ENCODE measurements at regions not wholly inside any gene's neighbourhood (a gene's known extent, or its start where the extent isn't known, plus 50 kb on each side); places are given as distances from the start of the nearest gene placed in this dataset.
"Not testable (repeated sequence)": the region's sequence is repeated elsewhere in the genome, so short reads cannot be mapped to it uniquely, and the experiment has no call there.

DNA sequence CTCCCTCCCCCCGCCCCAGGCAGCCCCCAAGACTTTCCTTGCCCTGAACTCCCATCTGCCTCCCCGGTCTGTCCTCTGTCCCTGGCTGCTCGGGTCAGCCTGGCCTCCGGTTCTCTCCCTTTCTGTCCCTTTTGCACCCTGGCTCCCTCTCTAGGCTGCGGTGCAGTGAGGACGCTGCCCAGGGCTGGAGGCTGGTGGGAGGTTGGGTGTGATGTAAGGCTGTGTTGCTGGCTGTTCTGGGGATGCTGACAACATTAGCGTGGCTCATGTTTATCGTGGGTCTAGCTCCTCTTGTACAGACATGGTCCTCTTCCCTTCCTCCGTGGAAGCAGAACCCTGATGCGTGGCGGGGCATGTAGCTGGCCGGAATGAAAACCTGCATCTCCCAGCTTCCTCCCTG, 357.5 kb downstream of the CNTNAP3B start:
- DNase-seq: not testable (repeated sequence)

DNA sequence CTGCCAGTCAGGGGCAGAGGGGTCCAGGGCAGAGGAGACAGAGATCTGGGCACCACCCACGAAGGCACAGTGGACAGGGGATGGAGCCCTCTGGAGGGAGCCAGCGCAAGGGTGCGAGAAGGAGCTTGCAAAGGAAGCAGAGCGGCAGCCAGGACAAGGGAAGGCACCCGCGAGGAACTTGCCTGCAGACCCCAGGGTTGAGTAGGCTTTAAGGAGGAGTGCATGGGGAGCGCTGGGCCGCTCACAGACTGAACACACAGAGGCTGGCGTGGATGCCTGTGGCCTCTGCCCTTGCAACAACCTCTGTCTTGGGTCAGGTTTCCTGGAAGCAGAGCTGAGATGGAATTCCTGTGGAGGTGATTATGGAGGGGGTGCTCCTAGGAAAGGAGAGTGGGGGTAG, 374.4 kb downstream of the CNTNAP3B start:
- DNase-seq: not testable (repeated sequence)

DNA sequence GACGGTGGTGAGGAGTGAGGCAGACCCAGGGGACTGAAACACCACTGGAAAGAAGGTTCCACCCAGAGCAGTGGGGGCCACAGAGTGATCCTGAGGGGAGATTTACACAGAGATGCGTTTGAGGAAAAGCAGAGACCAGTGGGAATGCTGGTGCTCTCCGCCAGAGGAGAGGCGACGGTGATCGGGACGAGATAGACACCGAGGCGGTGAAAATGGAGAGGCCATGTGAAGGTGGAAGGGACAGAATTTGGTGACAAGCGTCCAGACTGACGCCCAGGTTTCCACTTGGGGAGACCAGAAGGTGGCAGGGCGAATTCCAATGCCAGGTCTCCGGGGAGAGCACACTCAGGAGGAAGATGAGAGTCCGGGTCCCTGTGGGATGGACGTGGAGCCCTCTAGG, 374.8 kb downstream of the CNTNAP3B start:
- not testable (repeated sequence) for DNase-seq

DNA sequence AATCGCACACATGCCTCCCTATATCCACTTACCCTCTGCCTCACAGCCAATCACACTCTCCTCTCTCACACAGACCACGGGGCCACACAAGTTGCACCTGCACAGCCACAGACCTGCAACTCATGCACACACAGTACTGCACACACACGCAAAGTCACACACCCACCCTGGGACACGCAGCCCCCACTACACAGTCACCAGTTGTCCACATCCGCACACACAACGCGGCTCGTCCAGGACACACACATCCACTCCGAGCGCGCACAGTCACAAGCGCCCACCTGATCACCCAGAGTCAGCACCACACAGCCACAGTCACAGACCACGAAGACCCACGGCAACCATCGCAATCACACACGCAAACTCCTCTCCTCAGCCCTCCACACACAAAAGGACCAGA, 387.3 kb downstream of the CNTNAP3B start:
- DNase-seq: not testable (repeated sequence)

DNA sequence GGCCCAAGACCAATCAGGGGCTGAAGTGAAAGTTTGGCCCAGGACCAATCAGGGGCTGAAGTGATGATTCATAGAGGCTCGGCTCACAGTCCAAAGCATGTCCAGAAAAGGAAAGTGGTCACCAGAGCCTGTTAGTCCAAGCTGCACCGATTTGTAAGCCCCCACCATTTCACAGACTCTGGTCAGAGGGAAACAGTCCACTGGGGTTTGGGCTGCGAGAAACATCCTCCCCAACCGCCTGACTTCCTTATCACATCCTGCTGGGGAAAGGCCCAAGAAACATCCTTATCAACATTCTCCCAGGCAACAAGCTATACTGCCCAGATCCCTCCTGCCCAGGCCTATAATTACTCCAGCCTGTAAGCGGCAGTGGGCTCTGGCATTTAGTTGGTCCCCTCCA, 388.1 kb downstream of the CNTNAP3B start:
- DNase-seq: not testable (repeated sequence)

DNA sequence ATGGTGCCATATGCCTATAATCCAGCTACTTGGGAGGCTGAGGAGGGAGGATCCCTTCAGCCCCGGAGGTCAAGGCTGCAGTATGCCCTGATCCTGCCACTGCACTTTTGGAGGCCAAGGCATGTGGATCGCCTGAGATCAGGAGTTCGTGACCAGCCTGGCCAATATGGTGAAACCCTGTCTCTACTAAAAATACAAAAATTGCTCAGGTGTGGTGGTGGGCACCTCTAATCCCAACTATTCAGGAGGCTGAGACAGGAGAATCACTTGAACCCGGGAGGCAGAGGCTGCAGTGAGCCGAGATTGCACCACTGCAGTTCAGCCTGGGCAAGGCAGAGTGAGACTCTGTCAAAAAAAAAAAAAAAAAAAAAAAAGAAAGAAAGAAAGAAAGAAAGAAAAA, 390.5 kb downstream of the CNTNAP3B start:
- not testable (repeated sequence) for DNase-seq

DNA sequence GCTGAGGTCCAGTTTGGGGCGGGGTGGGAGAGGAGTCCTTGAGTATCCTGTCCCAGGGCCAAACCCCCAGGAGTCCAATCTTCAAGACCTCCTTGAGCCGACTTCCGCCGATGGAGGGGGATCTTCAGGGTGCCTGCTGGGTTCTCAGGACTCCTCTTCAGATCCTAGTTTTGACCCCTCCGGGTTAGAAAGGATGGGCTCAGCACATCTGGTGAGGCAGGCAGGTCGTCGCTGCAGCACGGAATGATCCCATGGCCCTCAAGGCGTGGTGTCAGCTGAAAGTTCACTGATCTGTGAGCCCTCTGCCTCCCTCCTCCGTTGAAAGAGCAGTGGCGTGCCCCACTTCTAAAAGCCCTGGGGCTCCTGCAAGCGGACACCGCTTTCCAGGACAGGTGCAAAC, 430.0 kb downstream of the CNTNAP3B start:
- not testable (repeated sequence) for DNase-seq

DNA sequence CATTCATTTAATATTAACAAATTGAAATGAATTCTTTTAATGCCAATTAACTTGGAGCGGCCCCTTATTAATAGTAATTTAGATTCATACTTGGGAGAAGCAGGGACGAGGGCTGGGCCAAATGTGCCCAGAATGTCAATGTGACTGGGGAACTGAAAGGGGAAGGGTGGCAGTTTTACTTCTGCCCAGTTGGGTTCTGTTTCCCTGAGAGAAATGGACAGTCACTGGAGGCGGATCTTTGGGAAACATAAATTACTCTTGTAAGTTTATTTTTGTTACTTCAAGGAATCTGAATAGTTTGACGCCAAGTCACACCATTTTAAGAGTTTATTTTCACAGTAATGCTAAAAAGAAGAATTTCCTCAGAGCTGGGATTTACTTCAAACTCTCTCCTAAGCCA, 432.1 kb downstream of the CNTNAP3B start:
- DNase-seq: not testable (repeated sequence)

DNA sequence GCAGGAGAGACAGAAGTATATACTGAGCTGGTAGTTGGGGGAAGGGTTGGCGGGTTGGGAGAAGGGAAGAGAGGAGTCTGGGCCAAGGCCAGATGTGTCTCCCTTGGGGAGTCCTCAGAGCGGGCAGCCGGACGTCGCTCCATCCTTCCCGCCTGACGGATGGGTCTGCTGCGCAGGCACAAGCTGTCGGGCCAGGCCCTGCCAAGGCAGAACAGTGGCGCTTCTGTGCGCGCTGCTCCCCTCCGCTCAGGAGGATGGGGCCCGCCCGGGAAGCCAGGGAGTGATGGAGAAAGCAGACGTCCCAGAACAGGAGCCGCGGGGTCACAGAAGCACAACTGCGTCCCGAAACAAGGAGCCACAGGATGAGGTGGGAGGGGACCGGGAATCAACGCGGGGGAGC, 449.9 kb downstream of the CNTNAP3B start:
- DNase-seq: not testable (repeated sequence)

DNA sequence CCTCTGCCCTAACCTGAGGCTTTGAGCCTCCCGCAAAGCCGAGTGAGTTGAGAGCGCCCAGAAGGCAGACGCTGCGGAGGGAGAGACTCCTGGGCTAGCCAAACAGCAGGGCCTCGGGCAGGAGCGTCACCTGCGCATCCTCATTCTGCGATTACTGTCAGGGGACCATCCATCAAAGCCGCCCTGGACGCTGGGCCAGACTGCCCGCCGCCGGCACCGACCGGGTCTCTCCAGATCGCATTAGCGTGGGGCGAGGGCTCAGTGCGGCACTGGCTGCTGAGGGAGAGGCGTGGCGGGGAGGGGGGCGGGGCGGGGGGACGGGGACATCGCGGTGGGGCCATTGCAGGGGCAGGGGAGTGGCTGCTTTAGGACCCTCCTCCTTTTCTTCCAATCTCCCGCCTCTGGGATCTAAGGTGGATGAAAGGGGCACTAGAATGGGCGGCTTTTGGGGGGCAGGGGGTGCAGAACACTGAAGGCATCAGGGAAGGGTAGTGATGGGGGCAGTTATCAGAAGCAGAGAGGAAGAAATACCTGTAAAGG, 465.7 kb downstream of the CNTNAP3B start:
- DNase-seq: not testable (repeated sequence)

DNA sequence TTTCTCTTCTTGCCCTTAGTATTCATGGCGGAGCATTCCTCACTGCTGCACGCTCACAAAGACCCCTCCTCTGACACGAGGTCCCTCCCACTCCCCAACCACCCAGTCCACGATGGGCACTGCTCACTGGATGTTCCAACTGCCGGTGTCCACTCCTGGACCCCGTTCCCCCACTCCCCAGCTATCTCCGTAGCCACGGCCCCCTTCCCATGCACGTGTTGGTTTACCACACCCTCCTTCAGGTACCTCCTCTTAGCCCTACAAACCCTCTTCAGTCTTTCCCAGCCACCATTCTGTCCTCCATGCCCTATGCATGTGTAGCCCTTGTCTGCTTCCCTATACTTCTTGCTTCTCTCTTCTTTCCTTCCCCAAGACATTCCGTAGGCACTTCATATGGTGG, 469.6 kb upstream of the ZNG1F start:
- DNase-seq: not testable (repeated sequence)

DNA sequence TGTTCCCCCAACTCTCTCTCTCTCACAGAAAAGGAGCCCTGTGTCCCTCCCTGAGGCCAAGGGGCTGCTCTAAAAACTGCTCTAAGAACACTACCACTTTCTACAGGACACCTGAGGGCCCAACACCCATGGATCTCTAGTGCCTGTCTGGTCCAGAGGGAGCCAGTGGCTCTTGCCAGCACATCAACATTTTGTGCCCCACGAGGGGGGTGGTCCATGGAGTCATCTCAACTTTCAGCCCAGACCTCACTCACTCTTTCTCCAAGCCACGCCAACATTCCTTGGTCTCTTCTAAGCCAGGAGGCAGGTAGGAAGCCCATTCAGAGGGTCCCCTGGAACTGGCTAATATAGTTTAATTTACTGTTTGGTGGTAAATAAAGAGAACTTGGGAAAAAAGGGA, 469.0 kb upstream of the ZNG1F start:
- not testable (repeated sequence) for DNase-seq

DNA sequence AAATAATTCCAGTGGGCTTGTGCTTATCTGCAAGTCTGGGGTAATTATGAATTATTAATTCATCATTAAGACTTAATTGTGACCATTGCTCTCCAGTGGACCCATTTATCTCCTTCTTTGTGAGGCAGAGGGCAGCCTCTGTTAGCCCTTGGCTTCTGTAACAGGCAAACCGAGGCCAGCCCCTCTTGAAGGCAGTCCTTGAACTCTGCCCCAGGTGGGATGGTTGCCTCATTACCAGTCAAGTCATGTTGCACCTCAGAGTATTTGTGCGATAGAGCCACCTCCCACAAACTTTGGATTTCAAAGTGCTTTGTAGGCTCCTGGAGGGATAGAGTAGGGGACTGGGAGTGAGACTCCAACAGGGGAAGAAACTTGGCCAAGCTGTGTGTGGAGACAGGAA, 468.0 kb upstream of the ZNG1F start:
- DNase-seq: not testable (repeated sequence)

DNA sequence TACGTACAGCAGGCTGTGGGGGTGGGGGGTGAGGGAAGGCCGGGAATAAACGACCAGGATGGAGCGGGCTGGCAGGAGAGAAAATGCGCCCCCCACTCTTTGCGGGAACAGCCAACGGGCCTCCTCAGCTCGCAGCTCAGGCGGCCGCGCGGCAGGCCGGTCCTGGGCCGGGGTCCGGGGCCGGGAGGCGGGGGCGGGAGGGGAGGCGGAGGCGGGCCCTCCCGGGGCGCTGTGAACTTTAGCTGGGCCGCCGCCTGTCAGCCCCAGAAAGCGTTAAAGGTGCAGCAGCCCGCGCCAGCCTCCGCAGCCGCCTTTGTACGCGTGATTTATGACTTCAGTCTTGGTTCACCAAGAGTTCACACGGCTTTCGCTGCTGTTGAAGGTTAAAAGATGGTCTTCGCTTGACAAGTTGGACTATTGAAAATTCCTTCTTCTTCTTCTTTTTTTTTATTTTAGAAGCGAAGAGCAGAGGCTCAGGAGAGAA, 466.0 kb upstream of the ZNG1F start:
- DNase-seq: peak in 14 of 56 donors; percentile 15 to 75 (median 52)

DNA sequence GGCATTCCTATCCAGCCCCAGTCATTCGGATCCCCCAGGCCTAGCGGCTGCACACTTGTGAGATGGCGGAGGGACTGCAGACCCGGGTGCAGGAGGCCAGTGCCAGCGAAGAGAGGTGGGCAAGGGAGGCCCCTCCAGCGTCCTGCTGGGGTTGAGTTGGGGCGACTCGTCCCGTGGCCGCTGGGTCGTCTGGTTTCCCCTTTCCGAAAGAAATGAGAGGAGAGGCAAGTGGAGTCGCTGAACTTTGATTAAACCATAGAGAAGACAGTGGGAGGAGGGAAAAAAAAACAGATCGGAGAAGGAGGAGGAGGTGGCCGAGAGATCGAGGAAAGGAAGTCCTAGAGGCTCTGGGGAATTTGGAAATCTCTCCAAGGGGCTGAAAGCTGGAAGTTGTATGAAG, 465.2 kb upstream of the ZNG1F start:
- peak in 1 of 56 donors; percentile 7 for DNase-seq

DNA sequence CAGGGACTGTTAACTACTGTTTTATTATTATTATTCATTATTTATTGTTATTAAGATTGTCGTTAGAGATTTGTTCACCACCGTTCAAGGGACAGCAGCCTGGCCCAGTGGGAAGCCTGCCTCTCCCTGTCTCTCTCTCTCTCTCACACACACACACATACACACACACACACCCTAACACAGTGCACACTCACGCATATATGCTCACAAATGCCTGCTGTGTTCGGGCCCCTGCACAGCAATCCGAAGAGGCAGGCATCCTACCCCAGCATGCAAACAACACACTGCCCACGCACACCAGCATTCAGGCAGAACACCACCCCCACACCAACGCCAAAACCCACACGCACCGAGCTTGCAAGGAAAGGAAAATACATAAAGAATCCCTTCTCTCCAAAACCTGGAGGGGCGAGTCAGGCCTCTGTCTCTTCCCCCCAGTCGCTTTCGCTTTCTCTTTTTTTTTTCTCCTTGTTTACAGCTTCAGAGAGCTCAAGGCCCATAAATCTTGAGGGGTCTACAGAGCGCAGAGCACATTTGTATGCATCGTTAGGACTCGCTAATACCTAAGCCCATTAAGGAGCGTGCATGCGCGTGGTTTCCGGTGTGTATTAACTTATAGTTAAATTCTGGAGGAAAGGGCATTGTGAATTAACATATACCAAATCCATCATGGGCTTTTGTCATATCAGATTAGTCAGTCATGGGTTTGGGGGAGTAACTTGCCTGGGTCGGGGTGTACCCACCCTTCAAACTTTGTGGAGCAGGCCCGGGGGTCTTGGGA, 464.6 kb upstream of the ZNG1F start:
- peak in 2 of 56 donors; percentile 2 to 25 for DNase-seq

DNA sequence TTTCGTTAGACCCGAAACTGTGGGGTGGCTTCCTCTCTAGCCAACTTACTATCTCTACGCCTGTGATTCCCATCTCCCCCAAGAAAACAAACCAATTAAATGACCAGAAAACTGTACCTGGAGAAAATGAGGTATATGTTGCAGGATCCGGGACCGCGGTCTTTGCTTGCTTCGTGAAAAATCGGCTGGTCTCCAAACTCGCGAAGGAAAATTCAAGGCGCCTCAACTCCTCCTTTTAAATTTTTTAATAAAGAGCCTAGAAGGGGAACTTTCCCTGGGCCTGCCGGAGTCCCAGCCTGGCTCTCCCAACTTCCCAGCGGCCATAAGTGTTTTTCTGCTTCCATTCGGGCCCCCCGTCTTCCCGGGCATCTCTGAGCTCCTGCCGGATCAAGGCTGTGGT, 463.7 kb upstream of the ZNG1F start:
- DNase-seq: not testable (repeated sequence)

DNA sequence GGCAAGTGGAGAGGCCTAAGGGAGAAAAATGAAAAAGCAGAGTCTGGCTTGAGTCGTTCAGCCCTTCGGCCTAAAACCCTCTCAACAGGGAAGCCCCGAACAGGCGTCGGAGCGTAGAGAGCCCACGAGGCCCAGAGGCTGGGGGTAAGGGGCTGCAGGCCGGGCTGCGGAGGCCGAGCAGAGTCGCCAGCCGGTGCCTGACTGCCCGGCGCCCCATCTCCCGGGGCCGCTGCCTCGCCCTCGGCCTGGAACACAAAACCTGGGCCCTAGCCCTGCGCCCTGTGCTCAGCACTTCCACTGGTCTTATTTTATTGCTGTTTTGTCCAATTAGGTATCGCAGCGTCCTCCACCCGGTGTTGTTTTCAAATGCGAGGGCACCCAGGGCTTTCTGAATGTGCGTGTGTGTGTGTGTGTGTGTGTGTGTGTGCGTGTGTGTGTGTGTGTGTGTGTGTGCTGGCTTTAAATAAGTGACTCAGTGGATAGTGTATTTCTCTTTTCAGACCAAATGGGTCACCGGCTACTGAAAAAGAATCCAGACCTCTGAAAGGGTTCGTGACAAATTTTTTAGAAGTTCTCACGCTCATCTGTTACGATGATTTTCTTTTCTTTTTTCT, 463.1 kb upstream of the ZNG1F start:
- DNase-seq: not testable (repeated sequence)

DNA sequence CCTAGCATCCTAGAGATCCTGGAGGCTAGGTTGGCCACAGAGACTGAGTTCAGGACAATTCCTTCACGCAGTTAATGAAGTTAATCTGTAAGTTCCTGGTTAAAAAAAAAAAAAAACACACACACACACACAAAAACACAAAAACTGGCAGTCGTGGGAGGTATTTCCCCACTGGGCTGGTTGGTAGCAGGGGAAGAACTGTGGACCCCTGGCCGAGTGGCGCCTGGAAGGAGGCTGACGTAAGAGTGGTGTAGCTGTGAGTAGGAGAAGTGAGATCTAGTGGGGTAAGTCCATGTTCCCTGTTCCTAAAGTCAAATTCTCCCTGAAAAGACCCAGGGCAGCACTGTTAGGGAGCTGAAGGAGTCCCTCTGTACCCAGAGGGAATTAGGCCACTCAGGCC, 461.0 kb upstream of the ZNG1F start:
- DNase-seq: not testable (repeated sequence)

DNA sequence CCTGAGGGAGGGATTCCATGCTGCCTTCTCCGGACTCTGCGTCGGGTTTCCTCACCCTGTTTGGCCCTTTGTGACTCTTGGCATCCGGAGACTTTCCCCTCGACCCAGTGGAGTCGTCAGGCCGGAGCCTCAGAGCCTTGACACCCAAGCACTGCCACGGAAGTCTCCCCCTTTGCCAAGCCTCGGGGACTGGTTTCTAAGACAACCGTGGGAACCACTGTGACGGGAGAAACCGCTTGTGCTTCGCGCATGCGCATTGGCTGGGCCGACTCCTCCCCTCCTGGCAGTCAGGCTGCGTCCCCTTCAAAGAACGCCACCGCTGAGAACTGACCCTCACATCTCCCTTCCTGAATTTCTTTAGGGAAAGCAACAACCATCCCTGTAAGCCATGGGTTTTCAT, 459.4 kb upstream of the ZNG1F start:
- DNase-seq: peak in 5 of 56 donors; percentile 5 to 41 (median 31)

DNA sequence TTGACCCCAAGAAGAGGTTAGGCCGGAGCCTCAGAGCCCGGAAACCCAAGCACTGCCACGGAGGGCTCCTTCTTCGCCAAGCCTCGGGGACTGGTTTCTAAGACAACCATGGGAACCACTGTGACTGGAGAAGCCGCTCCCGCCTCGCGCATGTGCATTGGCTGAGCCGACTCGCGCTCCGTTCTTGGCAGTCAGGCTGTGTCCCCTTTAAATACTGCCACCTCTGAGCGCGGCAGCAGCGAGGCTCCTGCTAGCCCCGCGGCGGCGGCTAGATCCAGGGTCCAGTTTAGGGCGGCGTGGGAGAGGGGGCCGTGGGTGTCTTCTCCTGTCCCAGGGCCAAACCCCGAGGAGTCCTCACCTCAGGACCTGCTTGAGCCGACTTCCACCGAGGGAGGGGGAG, 457.1 kb upstream of the ZNG1F start:
- DNase-seq: not testable (repeated sequence)

DNA sequence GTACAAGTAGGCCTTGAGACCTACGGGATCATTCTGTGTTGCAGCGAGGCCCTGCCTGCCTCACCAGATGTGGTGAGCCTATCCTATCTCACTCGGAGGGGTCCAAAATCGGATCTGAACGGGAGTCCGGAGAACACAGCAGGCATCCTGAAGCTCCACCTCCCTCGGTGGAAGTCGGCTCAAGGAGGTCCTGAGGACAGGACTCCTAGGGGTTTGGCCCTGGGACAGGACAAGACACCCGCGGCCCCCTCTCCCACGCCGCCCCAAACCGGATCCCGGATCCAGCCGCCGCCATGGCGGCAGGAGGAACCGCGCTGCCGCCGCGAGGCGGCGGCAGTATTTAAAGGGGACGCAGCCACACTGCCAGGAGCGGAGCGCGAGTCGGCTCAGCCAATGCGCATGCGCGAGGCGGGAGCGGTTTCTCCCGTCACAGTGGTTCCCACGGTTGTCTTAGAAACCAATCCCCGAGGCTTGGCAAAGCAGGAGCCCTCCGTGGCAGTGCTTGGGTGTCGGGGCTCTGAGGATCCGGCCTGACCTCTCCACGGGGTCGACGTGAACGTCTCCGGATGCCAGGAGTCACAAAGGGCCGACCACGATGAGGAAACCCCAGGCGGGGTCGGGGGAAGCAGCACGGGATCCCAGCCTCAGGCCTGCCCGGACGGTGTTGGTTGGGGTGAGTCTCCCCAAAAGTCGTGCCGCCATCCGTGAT, 454.6 kb upstream of the ZNG1F start:
- DNase-seq: peak in 32 of 56 donors; percentile 8 to 84 (median 55)

All from nucleus accumbens (tissue), 56 donors.